Panc1 (cell line): ENCODE measurements at regions not wholly inside any gene's neighbourhood (a gene's known extent, or its start where the extent isn't known, plus 50 kb on each side); places are given as distances from the start of the nearest gene placed in this dataset.
"Not testable (repeated sequence)": the region's sequence is repeated elsewhere in the genome, so short reads cannot be mapped to it uniquely, and the experiment has no call there.

Experiments used
- ATAC-seq: fragments of 200-7000 bp; cut with Tn5 transposase; 2 replicates; pipeline ENCODE4 v1.9.1; 2020; ENCODE audit warnings: mild to moderate bottlenecking, moderate library complexity
- BruUV-seq: library from RNA; stranded (reverse); fragments of 400-500 nt; replicated peaks from 2 replicates; lab custom pipeline; 2021; lab: Mats Ljungman, UMichigan
- CTCF ChIA-PET: fragments of 300-600 bp; sonication (Branson Sonifier 250); formaldehyde crosslinking; loops from one replicate; lab custom pipeline; 2022; ENCODE audit warnings: antibody characterized with exemption; lab: Charles Lee
- POLR2A ChIA-PET: fragments of 300-600 bp; sonication (Branson Sonifier 250); formaldehyde crosslinking; loops from one replicate; lab custom pipeline; 2022; ENCODE audit warnings: antibody characterized with exemption; lab: Charles Lee
- DNase-seq: peaks from one replicate; pipeline ENCODE4 v3.0.0-alpha.2; 2010; ENCODE audit warnings: low read depth, low spot score
- H3K27ac ChIP-seq: 2 replicates; pipeline ENCODE4 v1.5.1; 2011; ENCODE audit warnings: mild to moderate bottlenecking, low read length, inconsistent platforms
- H3K27me3 ChIP-seq: fragments of 200-500 bp; sonication (Bioruptor generic); 2 replicates; pipeline ENCODE4 v1.6.0; 2014; ENCODE audit warnings: low read length, inconsistent platforms; ENCODE audit not compliant: control insufficient read depth, insufficient read depth
- H3K36me3 ChIP-seq: fragments of 200-500 bp; sonication (Bioruptor generic); 2 replicates; pipeline ENCODE4 v1.5.1; 2014; ENCODE audit warnings: inconsistent platforms, mild to moderate bottlenecking, low read length, moderate library complexity; ENCODE audit not compliant: control insufficient read depth, insufficient read depth
- H3K4me1 ChIP-seq: 2 replicates; pipeline ENCODE4 v1.5.1; 2011; ENCODE audit warnings: inconsistent platforms, mild to moderate bottlenecking, low read length, moderate library complexity; ENCODE audit not compliant: control insufficient read depth, insufficient read depth
- H3K4me3 ChIP-seq, 2 experiments: 2 replicates each; pipeline ENCODE4 v1.5.1; 2011 to 2012; ENCODE audit warnings: low read depth in 2 of 2, low read length in 2 of 2, mild to moderate bottlenecking in 2 of 2, inconsistent platforms in 1 of 2, moderate library complexity in 1 of 2
- H3K9me3 ChIP-seq: fragments of 200-500 bp; sonication (Bioruptor generic); 2 replicates; pipeline ENCODE4 v1.5.1; 2014; ENCODE audit warnings: low read depth, mild to moderate bottlenecking, inconsistent platforms, low read length, moderate library complexity; ENCODE audit not compliant: control insufficient read depth, insufficient read depth
- CTCF ChIP-seq: fragments of 450-650 bp; IDR thresholded peaks from 2 replicates; pipeline ENCODE4 v1.5.1; 2017; ENCODE audit warnings: mild to moderate bottlenecking
- POLR2AphosphoS5 ChIP-seq: IDR thresholded peaks from 2 replicates; pipeline ENCODE4 v1.6.1; 2012; ENCODE audit warnings: mild to moderate bottlenecking, low read depth, low read length, moderate library complexity
- SIN3A ChIP-seq: IDR thresholded peaks from 2 replicates; pipeline ENCODE4 v1.6.1; 2012; ENCODE audit warnings: low read depth, mild to moderate bottlenecking, low read length, moderate library complexity, borderline replicate concordance; ENCODE audit not compliant: insufficient read depth
- TCF7L2 ChIP-seq: IDR thresholded peaks from 2 replicates; pipeline ENCODE4 v1.6.1; 2011; ENCODE audit warnings: mild to moderate bottlenecking, low read depth, low read length, inconsistent platforms
- in situ Hi-C: cut with HindIII; loops from 2 replicates; pipeline ENCODE4 v1.10.0; 2016; ENCODE audit warnings: low sequenced_read_pairs, low pct_unique_long_range_greater_than_20kb
- intact Hi-C: fragments of 100-400 bp; cut with micrococcal nuclease; formaldehyde crosslinking; loops from one replicate; pipeline ENCODE4 v1.10.0; 2022; ENCODE audit not compliant: unreplicated experiment
- TF ChIP-seq, protein P1 (sequence below), 2 experiments: IDR thresholded peaks; 2 replicates each; pipeline ENCODE4 v1.6.1; 2011 to 2012; ENCODE audit warnings: low read depth in 2 of 2, control low read depth in 1 of 2, low read length in 1 of 2, mild to moderate bottlenecking in 1 of 2, moderate library complexity in 1 of 2; ENCODE audit not compliant: insufficient read depth in 1 of 2

- Histone ChIP-seq H3K9me3 (peaks cover 7% of the 10 kb centered on the region; the same call in 1 of the 2 replicates), H3K4me1 (no peaks in the 10 kb centered on the region), H3K4me3 (no peak overlapping the region), H3K27me3 (no peaks in the 10 kb centered on the region), H3K36me3 (no peaks in the 10 kb centered on the region), H3K27ac (no peak overlapping the region)
- intact Hi-C loops: no loop called here
- TF ChIP-seq POLR2AphosphoS5: no peak
- ChIA-PET CTCF (no interaction called here), POLR2A (no interaction called here)
- DNase-seq (no peak), ATAC-seq (no peak)
- in situ Hi-C loops: no loop called here
- no TSS peak for BruUV-seq
These were observed 232.7 kb downstream of the RPAP3 start for GRCh38 chr12:47473091-47473490.

- POLR2A ChIA-PET, DNase-seq, H3K9me3 ChIP-seq, H3K27ac ChIP-seq, H3K27me3 ChIP-seq, BruUV-seq, H3K4me1 ChIP-seq, in situ Hi-C loops, intact Hi-C loops, H3K4me3 ChIP-seq, H3K36me3 ChIP-seq, CTCF ChIA-PET, ATAC-seq: not testable (repeated sequence)
These were observed 235.5 kb downstream of the RPAP3 start for GRCh38 chr12:47470349-47470748.

GRCh38 chr12:47463918-47464317 lies 241.9 kb downstream of the RPAP3 start:
- H3K4me1 ChIP-seq, BruUV-seq, H3K9me3 ChIP-seq, H3K27ac ChIP-seq, H3K27me3 ChIP-seq, intact Hi-C loops, DNase-seq, POLR2A ChIA-PET, H3K4me3 ChIP-seq, H3K36me3 ChIP-seq, in situ Hi-C loops, CTCF ChIA-PET, ATAC-seq: not testable (repeated sequence)

DNA sequence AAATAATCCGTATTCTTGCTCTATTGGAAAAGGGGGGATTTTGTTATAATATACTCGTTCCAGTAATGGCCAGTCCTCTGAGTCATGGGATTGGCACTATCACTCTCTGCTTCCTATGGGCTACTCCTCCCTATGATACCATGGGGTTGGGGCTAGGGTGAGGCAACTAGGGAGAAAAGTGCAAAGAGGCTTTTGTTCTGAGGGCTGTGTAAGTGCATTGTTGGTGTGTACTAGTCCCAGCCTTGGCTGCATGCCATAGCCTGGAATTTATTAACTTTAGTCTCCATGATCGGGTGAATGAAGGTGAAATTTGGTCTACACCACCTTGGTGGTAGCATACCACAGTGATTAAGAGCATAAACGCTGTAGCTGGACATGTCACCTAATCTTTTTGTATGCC lies 247.6 kb downstream of the RPAP3 start:
- no TSS peak for BruUV-seq
- H3K27ac ChIP-seq: no peak overlapping the region
- H3K9me3 ChIP-seq: no peaks in the 10 kb centered on the region
- H3K27me3 ChIP-seq: no peaks in the 10 kb centered on the region
- no peaks in the 10 kb centered on the region for H3K4me1 ChIP-seq
- ChIA-PET CTCF (no interaction called here), POLR2A (no interaction called here)
- no peak for TF ChIP-seq POLR2AphosphoS5
- no peak for TF ChIP-seq TCF7L2
- TF ChIP-seq, protein P1, sequence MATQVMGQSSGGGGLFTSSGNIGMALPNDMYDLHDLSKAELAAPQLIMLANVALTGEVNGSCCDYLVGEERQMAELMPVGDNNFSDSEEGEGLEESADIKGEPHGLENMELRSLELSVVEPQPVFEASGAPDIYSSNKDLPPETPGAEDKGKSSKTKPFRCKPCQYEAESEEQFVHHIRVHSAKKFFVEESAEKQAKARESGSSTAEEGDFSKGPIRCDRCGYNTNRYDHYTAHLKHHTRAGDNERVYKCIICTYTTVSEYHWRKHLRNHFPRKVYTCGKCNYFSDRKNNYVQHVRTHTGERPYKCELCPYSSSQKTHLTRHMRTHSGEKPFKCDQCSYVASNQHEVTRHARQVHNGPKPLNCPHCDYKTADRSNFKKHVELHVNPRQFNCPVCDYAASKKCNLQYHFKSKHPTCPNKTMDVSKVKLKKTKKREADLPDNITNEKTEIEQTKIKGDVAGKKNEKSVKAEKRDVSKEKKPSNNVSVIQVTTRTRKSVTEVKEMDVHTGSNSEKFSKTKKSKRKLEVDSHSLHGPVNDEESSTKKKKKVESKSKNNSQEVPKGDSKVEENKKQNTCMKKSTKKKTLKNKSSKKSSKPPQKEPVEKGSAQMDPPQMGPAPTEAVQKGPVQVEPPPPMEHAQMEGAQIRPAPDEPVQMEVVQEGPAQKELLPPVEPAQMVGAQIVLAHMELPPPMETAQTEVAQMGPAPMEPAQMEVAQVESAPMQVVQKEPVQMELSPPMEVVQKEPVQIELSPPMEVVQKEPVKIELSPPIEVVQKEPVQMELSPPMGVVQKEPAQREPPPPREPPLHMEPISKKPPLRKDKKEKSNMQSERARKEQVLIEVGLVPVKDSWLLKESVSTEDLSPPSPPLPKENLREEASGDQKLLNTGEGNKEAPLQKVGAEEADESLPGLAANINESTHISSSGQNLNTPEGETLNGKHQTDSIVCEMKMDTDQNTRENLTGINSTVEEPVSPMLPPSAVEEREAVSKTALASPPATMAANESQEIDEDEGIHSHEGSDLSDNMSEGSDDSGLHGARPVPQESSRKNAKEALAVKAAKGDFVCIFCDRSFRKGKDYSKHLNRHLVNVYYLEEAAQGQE (IDR thresholded peaks at IDR 0.05; ENCODE audit: insufficient read depth in 1 of 2, low read depth in 2 of 2, low read length in 1 of 2): no peak
- no peak for TF ChIP-seq CTCF
- no peak for TF ChIP-seq SIN3A
- DNase-seq: no peak
- in situ Hi-C loops: no loop called here
- ATAC-seq: no peak
- H3K4me3 ChIP-seq: no peak overlapping the region
- H3K36me3 ChIP-seq: no peaks in the 10 kb centered on the region
- intact Hi-C loops: no loop called here
